ENCODE measurements at regions not wholly inside any gene's neighbourhood (a gene's known extent, or its start where the extent isn't known, plus 50 kb on each side); places are given as distances from the start of the nearest gene placed in this dataset.
"Not testable (repeated sequence)": the region's sequence is repeated elsewhere in the genome, so short reads cannot be mapped to it uniquely, and the experiment has no call there.

- TF ChIP-seq EZH2 (IDR thresholded peaks at IDR 0.05); POLR2AphosphoS5 (IDR thresholded peaks at IDR 0.05; ENCODE audit: borderline replicate concordance, low read depth, low read length); FOXP2 (optimal IDR thresholded peaks at IDR 0.05; ENCODE audit: control extremely low read depth, extremely low read length, insufficient read depth): not testable (repeated sequence)
Measured at GRCh38 chr4:156109087-156109486, 155.4 kb upstream of the CTSO start.
